ENCODE measurements at regions not wholly inside any gene's neighbourhood (a gene's known extent, or its start where the extent isn't known, plus 50 kb on each side); places are given as distances from the start of the nearest gene placed in this dataset.

DNA sequence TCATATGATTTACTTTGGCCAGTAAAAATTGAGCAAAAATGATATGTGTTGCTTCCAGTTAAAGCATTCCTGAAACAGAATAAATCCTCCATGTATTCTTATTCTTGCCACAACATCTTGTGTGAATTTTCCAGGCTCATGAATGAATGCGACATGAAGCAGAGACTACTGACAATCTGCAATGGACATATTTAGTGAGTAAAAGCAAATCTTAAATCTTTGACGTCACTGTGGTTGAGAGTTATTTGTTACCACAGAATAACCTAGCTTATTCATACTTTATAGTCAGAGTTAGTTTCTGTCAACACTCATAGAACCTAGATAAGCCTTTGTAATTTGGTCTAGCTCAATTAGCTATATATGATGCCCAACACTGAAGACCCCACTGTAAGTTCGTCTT lies 1443.1 kb downstream of the PCDH9 start:
- Histone ChIP-seq H3K9ac (ENCODE audit: low read depth in 1 of 2, low read length in 2 of 2) (no peak overlapping the region), H3K36me3 (ENCODE audit: control insufficient read depth in 4 of 4, insufficient read depth in 3 of 4, low read depth in 1 of 4, low read length in 3 of 4) (no peaks in the 10 kb centered on the region), H3K9me3 (ENCODE audit: control insufficient read depth in 4 of 4, low read length in 3 of 4) (no peaks in the 10 kb centered on the region), H3K4me1 (ENCODE audit: control insufficient read depth in 4 of 4, insufficient read depth in 4 of 4, low read length in 3 of 4) (no peaks in the 10 kb centered on the region), H3K4me3 (ENCODE audit: low read depth in 1 of 3, low read length in 3 of 3) (no peak overlapping the region), H3K27me3 (ENCODE audit: control insufficient read depth in 4 of 4, insufficient read depth in 4 of 4, low read length in 3 of 4) (no peaks in the 10 kb centered on the region), H3K27ac (ENCODE audit: low read depth in 1 of 2, low read length in 2 of 2) (no peak overlapping the region)
- DNase-seq (ENCODE audit: low spot score), result no peak
- 76% methylated on average over 3 of the region's 3 CpGs for WGBS
- TF ChIP-seq TAF1 (conservative IDR thresholded peaks at IDR 0.05) (no peak), HNF4A (conservative IDR thresholded peaks at IDR 0.05) (no peak), RAD21 (IDR thresholded peaks at IDR 0.05) (no peak)
- TF ChIP-seq, protein P1, sequence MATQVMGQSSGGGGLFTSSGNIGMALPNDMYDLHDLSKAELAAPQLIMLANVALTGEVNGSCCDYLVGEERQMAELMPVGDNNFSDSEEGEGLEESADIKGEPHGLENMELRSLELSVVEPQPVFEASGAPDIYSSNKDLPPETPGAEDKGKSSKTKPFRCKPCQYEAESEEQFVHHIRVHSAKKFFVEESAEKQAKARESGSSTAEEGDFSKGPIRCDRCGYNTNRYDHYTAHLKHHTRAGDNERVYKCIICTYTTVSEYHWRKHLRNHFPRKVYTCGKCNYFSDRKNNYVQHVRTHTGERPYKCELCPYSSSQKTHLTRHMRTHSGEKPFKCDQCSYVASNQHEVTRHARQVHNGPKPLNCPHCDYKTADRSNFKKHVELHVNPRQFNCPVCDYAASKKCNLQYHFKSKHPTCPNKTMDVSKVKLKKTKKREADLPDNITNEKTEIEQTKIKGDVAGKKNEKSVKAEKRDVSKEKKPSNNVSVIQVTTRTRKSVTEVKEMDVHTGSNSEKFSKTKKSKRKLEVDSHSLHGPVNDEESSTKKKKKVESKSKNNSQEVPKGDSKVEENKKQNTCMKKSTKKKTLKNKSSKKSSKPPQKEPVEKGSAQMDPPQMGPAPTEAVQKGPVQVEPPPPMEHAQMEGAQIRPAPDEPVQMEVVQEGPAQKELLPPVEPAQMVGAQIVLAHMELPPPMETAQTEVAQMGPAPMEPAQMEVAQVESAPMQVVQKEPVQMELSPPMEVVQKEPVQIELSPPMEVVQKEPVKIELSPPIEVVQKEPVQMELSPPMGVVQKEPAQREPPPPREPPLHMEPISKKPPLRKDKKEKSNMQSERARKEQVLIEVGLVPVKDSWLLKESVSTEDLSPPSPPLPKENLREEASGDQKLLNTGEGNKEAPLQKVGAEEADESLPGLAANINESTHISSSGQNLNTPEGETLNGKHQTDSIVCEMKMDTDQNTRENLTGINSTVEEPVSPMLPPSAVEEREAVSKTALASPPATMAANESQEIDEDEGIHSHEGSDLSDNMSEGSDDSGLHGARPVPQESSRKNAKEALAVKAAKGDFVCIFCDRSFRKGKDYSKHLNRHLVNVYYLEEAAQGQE (IDR thresholded peaks at IDR 0.05), result no peak

DNA sequence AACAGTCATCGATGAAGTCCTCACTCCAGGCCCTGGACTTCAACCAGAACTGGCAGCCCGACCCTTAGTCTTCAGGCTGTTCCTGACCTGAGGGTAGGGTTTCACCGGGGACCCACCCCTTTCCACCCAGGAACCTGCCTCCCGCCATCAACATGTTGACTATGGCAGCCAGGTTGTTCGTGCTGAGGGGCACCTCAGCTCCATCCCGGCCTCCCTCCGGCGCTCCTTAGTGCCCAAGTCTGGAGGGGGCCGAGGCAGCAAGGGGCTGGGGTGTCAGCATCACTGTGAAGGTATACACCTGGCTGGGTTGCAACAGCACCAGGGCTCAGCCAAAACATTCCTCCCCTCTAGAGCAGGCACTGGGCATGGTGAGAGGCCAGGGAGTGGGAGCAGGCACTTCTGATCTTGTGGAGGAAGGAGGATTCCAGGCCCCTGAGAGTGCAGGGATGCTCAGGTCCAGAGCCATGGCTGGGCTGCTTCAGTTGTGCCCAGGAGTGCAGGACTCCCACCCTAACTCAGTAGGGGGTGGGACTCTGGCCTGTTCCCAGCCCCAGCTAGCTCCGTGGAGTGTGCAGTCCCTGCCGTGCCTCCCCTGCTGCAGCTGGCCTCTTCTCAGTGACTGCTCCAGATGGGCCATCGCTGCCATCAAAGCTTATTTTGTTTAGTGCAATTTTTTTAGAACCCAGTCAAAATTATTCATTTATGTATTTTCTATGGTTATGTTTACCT lies 1445.9 kb downstream of the PCDH9 start:
- Histone ChIP-seq H3K4me1 (ENCODE audit: control insufficient read depth in 4 of 4, insufficient read depth in 4 of 4, low read length in 3 of 4) (no peaks in the 10 kb centered on the region), H3K9ac (ENCODE audit: low read depth in 1 of 2, low read length in 2 of 2) (no peak overlapping the region), H3K27me3 (ENCODE audit: control insufficient read depth in 4 of 4, insufficient read depth in 4 of 4, low read length in 3 of 4) (no peaks in the 10 kb centered on the region), H3K27ac (ENCODE audit: low read depth in 1 of 2, low read length in 2 of 2) (no peak overlapping the region), H3K36me3 (ENCODE audit: control insufficient read depth in 4 of 4, insufficient read depth in 3 of 4, low read depth in 1 of 4, low read length in 3 of 4) (no peaks in the 10 kb centered on the region), H3K9me3 (ENCODE audit: control insufficient read depth in 4 of 4, low read length in 3 of 4) (no peaks in the 10 kb centered on the region), H3K4me3 (ENCODE audit: low read depth in 1 of 3, low read length in 3 of 3) (no peak overlapping the region)
- no peak for DNase-seq (ENCODE audit: low spot score)
- no peak for TF ChIP-seq HNF4A (conservative IDR thresholded peaks at IDR 0.05)
- TF ChIP-seq HNF4G (IDR thresholded peaks at IDR 0.05), result no peak
- no peak for TF ChIP-seq ZBTB33 (IDR thresholded peaks at IDR 0.05)
- TF ChIP-seq NR2F2 (IDR thresholded peaks at IDR 0.05), result no peak
- TF ChIP-seq, protein P1 (IDR thresholded peaks at IDR 0.05), result no peak
- 79% methylated on average over 12 of the region's 12 CpGs for WGBS

Data from liver (tissue), 7 donors.